Stimulated activated CD4-positive, alpha-beta T cell treated with anti-CD3 and anti-CD28 coated beads, Interleukin-15, amount 100 ng/mL, for 1 hour (primary cell): ENCODE measurements at regions not wholly inside any gene's neighbourhood (a gene's known extent, or its start where the extent isn't known, plus 50 kb on each side); places are given as distances from the start of the nearest gene placed in this dataset.

Experiments
- DNase-seq, 2 donors: peaks; one replicate each; pipeline ENCODE4 v3.0.0-alpha.2; 2020; ENCODE audit warnings: low read depth in 1 of 2, low spot score in 1 of 2

DNA sequence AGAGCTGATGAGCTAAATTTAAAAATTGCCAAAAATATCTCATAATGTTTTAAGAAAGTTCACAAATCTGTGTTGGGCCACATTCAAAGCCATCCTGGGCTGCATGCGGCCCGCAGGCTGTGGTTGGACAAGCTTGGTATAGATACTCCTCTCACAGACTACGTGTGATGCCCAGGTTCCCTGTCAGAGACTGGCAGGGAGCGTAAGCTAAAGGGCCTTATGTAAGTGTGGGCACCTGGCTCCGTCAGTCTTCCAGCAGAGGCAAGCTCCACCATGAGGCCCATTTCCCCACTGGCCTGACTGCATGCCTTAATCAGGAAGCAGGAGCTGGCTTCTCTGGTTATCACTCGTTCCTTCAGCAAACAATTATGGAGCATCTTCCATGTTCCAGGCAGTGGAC lies 200.2 kb downstream of the FOXO1 start:
- DNase-seq: no peak

DNA sequence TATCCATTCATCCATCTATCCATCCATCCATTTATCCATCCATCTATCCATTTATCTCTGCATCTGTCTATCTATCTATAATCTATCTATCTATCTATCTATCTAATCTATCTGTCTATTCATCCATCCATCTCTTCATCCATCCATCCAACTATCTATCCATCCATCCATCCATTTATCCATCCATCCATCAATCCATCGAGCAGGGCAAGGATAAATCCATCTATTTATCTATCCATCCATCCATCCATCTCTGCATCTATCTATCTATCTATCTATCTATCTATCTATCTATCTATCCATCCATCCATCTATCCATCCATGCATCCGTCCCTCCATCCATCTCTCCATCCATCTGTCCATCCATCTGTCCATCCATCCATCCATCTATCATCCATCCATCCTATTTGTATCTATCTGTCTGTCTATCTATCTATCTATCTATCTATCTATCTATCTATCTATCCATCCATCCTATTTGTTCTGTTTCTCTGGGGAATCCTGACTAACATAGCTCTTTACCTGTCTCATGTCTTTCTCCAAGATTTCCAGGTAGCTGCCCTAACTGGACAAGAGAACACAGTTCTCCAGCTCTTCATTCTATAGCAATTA lies 198.1 kb downstream of the FOXO1 start:
- no peak for DNase-seq

- DNase-seq: no peak
Observed at GRCh38 chr13:40469581-40470310, 196.7 kb downstream of the FOXO1 start.

GRCh38 chr13:40470660-40471059 lies 195.8 kb downstream of the FOXO1 start:
- DNase-seq: no peak

DNA sequence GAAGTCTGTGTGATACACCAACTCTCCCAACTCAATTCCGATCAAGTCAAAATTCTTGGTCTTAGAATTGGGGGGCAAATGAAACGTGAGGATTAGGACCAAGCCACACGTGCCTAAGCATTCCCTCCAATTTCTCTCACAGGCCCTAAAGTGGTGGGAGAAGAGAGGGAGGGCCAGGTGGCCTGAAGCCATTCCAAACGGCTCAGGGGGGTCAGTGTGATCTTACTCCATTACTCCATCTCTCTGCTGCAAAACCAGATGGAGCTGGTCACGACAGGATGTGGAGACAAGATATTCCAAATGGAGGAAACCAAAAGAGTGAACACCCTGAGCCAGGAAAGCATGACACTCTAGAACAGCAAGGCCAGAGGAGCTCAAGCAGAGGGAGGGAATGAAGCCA lies 195.4 kb downstream of the FOXO1 start:
- DNase-seq: no peak

DNA sequence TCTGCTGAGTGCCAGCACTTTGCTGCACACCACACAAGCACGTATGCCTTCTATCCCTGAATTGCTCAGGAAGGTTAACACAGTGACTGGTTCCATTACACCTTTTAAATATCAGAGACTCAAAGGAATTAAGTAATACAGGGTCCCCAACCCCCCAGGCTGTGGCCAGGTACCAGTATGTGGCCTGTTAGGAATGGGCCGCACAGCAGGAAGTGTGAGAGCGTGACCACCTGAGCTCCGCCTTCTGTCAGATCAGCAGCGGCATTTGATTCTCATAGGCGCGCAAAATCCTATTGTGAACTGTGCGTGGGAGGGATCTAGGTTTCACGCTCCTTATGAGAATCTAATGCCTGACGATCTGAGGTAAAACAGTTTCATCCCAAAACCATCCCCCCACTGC lies 194.5 kb downstream of the FOXO1 start:
- DNase-seq: no peak

DNA sequence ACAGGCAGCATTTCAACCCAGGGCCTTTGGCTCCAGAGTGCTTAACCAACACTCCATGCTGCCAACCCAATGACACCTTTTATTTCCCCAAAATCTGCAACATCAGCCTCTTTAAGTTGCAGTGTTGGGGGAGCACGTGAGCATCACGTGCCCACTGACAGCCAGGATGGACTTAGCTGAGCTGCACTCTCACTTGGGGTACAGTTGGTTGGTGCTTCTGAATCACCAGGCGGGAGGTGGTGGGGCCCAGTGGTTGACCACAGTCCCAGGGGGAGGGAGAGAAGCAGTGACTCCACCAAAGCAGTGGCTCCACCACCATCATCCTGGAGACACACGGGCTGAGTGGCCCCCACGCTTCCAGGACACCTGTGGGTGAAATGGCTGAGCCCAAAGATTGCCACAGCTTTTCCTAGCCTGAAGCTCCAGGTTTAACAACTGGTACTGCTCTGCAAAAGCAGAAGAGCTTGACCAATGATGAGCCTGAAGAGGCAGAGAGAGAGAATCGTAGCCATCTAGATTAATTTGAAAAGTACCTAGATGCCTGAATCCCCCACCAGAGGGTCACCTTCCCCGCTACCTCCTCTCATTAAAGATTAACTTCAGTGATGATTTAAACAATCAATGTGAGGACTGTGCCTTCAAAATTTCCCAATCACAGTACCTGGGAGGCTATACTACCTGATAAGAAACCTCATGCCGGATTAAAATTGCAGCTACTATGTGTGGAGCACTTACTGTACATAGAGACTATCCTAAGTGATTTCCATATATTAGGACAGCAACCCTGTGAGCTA lies 193.8 kb downstream of the FOXO1 start:
- DNase-seq: no peak

DNA sequence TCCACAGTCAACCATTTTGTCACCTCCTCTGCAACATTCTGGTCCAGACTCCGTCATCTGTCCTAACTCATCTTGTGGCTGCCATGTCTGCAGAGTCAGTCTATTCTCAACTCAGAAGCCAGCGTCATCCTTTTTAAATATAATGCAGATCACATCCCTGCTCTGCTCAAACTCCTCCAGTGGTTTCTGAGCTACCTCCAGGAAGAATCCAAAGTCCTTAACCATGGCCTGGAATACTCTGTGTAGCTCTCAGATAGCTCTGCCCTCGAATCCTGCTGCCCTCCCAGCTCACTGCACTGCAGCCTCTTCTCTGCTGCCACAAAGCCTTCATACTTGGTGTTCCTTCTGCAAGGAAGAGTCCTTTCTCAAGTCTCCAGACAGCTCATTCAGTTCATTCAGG lies 190.8 kb downstream of the FOXO1 start:
- no peak for DNase-seq

GRCh38 chr13:40476175-40476958 lies 190.1 kb downstream of the FOXO1 start:
- DNase-seq: no peak

GRCh38 chr13:40477623-40478608 lies 188.5 kb downstream of the FOXO1 start:
- no peak for DNase-seq

DNA sequence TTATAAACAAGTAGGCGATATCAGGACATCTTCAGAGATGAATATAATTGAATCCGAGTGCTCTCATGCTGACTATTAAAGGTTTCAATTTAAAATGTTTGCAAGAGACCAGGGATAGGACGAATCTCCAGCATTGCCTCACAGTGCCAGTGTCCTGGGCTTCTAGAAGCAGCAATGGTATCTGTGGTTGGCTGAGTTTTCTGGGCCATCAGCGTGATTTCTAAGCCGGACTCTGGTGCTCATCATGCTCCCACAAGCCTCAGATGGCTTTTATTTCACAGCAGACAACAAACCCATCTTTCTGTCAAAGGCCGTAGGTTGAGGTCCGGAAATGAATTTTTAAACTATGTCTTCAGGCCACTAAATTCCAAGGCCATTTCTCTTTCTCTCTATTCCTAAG lies 187.7 kb downstream of the FOXO1 start:
- DNase-seq: no peak

DNA sequence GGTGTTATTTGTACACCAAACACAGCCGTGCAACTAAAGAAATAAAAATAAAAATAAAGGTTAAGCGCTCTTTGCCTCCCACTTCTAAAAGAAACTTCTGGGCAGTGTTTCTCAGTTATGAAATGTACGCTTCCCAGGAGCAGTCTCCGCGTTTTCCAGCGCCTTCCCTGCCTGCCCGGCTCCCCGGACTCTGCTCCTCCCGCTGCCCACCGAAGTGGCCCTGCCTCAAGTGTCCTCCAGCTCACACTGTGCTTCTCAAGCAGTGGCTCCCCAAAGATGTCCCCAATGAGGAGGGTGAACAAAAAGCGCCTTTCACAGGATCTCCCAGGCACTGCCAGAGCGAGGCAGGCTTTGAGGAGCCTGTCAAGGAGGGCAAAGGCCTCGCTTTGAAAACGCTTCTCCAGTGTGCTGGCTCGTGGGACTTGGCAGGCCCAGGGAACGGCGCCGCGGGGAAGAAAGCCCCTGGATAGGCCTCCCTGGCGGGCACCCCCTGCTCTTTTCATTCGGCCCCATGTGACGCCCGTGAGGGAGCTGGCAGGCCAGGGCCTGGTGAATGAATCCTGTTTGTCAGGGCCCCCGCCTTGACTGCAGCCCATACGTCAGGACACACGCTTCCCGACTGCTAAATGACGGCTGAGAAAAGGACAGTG lies 187.1 kb downstream of the FOXO1 start:
- no peak for DNase-seq

- no peak for DNase-seq
Observed at GRCh38 chr13:40480012-40480914, 186.2 kb downstream of the FOXO1 start.

- no peak for DNase-seq
Observed at GRCh38 chr13:40480915-40481516, 185.4 kb downstream of the FOXO1 start.

- no peak for DNase-seq
Observed at GRCh38 chr13:40483601-40484000, 182.8 kb downstream of the FOXO1 start.

GRCh38 chr13:40484101-40484800 lies 182.2 kb downstream of the FOXO1 start:
- no peak for DNase-seq

GRCh38 chr13:40484974-40485373 lies 181.5 kb downstream of the FOXO1 start:
- DNase-seq: no peak
